GM23338 (cell line): ENCODE measurements at regions not wholly inside any gene's neighbourhood (a gene's known extent, or its start where the extent isn't known, plus 50 kb on each side); places are given as distances from the start of the nearest gene placed in this dataset.

ENCODE experiments used
- ATAC-seq: fragments of 200-7000 bp; cut with Tn5 transposase; 3 replicates; pipeline ENCODE4 v1.9.1; 2020
- DNase-seq: peaks from one replicate; pipeline ENCODE4 v3.0.0-alpha.2; 2015; ENCODE audit warnings: low spot score
- H2AFZ ChIP-seq: fragments of 200-600 bp; sonication (generic); 2 replicates; pipeline ENCODE4 v1.8.0; 2016; ENCODE audit warnings: antibody characterized with exemption, mild to moderate bottlenecking, moderate library complexity
- H3F3A ChIP-seq: fragments of 200-600 bp; sonication (generic); replicated peaks from 2 replicates; pipeline ENCODE4 v1.8.0; 2017; ENCODE audit warnings: antibody characterized with exemption, mixed run types, low read depth
- H3K27ac ChIP-seq: fragments of 200-600 bp; sonication (generic); 2 replicates; pipeline ENCODE4 v1.6.1; 2016; ENCODE audit warnings: low read depth
- H3K27me3 ChIP-seq: fragments of 200-600 bp; sonication (generic); 2 replicates; pipeline ENCODE4 v1.8.0; 2016; ENCODE audit warnings: mild to moderate bottlenecking, mixed run types, moderate library complexity; ENCODE audit not compliant: insufficient read depth
- H3K36me3 ChIP-seq: fragments of 200-600 bp; sonication (generic); 2 replicates; pipeline ENCODE4 v1.8.0; 2016; ENCODE audit warnings: mild to moderate bottlenecking; ENCODE audit not compliant: insufficient read depth
- H3K4me1 ChIP-seq: fragments of 200-600 bp; sonication (generic); 2 replicates; pipeline ENCODE4 v1.8.0; 2016; ENCODE audit warnings: mild to moderate bottlenecking, moderate library complexity; ENCODE audit not compliant: insufficient read depth
- H3K4me2 ChIP-seq: fragments of 200-600 bp; sonication (generic); 2 replicates; pipeline ENCODE4 v1.7.1; 2017; ENCODE audit warnings: mixed run types
- H3K4me3 ChIP-seq: fragments of 200-600 bp; sonication (generic); 2 replicates; pipeline ENCODE4 v1.6.1; 2016; ENCODE audit warnings: mixed run types
- H3K79me2 ChIP-seq: fragments of 200-600 bp; sonication (generic); replicated peaks from 2 replicates; pipeline ENCODE4 v1.8.0; 2017; ENCODE audit warnings: mild to moderate bottlenecking; ENCODE audit not compliant: insufficient read depth
- H3K9me2 ChIP-seq: fragments of 200-600 bp; sonication (generic); 2 replicates; pipeline ENCODE4 v1.8.0; 2017; ENCODE audit not compliant: insufficient read depth
- H4K20me1 ChIP-seq: fragments of 200-600 bp; sonication (generic); replicated peaks from 2 replicates; pipeline ENCODE4 v1.8.0; 2017; ENCODE audit warnings: mild to moderate bottlenecking; ENCODE audit not compliant: insufficient read depth
- H3K27ac Mint-ChIP-seq: 2 replicates; pipeline ENCODE4 v1.8.0; 2020; ENCODE audit warnings: inconsistent platforms, mild to moderate bottlenecking, moderate library complexity, mixed read lengths
- H3K27me3 Mint-ChIP-seq: 3 replicates; pipeline ENCODE4 v1.8.0; 2022; ENCODE audit warnings: low read depth, mild to moderate bottlenecking, moderate library complexity, mixed read lengths, inconsistent platforms; ENCODE audit not compliant: insufficient read depth, poor library complexity
- H3K36me3 Mint-ChIP-seq: 3 replicates; pipeline ENCODE4 v1.8.0; 2021; ENCODE audit warnings: low read depth, mild to moderate bottlenecking, inconsistent platforms, moderate library complexity, mixed read lengths
- H3K4me1 Mint-ChIP-seq: 3 replicates; pipeline ENCODE4 v1.8.0; 2020; ENCODE audit warnings: mild to moderate bottlenecking, inconsistent platforms, mixed read lengths
- H3K4me3 Mint-ChIP-seq: 3 replicates; pipeline ENCODE4 v1.8.0; 2021; ENCODE audit warnings: moderate library complexity, mild to moderate bottlenecking, inconsistent platforms, mixed read lengths
- H3K9me3 Mint-ChIP-seq: 3 replicates; pipeline ENCODE4 v1.8.0; 2020; ENCODE audit warnings: moderate library complexity, mild to moderate bottlenecking, inconsistent platforms, mixed read lengths
- CREB1 ChIP-seq: fragments of 250-450 bp; sonication (Bioruptor Pico); IDR thresholded peaks from 2 replicates; pipeline ENCODE4 v1.5.0; 2020; ENCODE audit warnings: low read depth, mild to moderate bottlenecking, moderate library complexity
- EZH2 ChIP-seq: fragments of 200-600 bp; sonication (generic); IDR thresholded peaks from one replicate; pipeline ENCODE4 v1.8.0; 2017; ENCODE audit warnings: antibody characterized with exemption, mild to moderate bottlenecking, low read depth; ENCODE audit not compliant: unreplicated experiment
- EZH2phosphoT487 ChIP-seq: fragments of 200-600 bp; sonication (generic); IDR thresholded peaks from one replicate; pipeline ENCODE4 v1.8.1; 2018; ENCODE audit warnings: antibody characterized with exemption; ENCODE audit not compliant: unreplicated experiment
- JUNB ChIP-seq: IDR thresholded peaks from one replicate; pipeline ENCODE4 v1.6.1; 2016; ENCODE audit warnings: antibody characterized with exemption; ENCODE audit not compliant: unreplicated experiment
- NANOG ChIP-seq: IDR thresholded peaks from 2 replicates; pipeline ENCODE4 v1.6.1; 2016; ENCODE audit warnings: antibody characterized with exemption, borderline replicate concordance
- POLR2AphosphoS5 ChIP-seq: IDR thresholded peaks from 2 replicates; pipeline ENCODE4 v1.6.1; 2016; ENCODE audit warnings: antibody characterized with exemption, low read depth
- STAT1 ChIP-seq: IDR thresholded peaks from one replicate; pipeline ENCODE4 v1.6.1; 2016; ENCODE audit warnings: antibody characterized with exemption; ENCODE audit not compliant: unreplicated experiment
- ZNF114 ChIP-seq: fragments of 250-450 bp; sonication (Bioruptor Pico); IDR thresholded peaks from 2 replicates; pipeline ENCODE4 v1.5.0; 2020; ENCODE audit warnings: mild to moderate bottlenecking, moderate library complexity
- ZNF331 ChIP-seq: fragments of 250-450 bp; sonication (Bioruptor Pico); IDR thresholded peaks from 2 replicates; pipeline ENCODE4 v1.5.0; 2020; ENCODE audit warnings: low read depth, mild to moderate bottlenecking, moderate library complexity
- ZNF462 ChIP-seq: fragments of 250-450 bp; sonication (Bioruptor Pico); IDR thresholded peaks from 2 replicates; pipeline ENCODE4 v1.5.0; 2020; ENCODE audit warnings: mild to moderate bottlenecking, moderate library complexity
- TF ChIP-seq, protein P1 (sequence below): IDR thresholded peaks from 2 replicates; pipeline ENCODE4 v1.6.1; 2016; ENCODE audit warnings: antibody characterized with exemption
- TF ChIP-seq, protein P2 (sequence below): IDR thresholded peaks from one replicate; pipeline ENCODE4 v1.6.1; 2018; ENCODE audit warnings: antibody characterized with exemption; ENCODE audit not compliant: unreplicated experiment

DNA sequence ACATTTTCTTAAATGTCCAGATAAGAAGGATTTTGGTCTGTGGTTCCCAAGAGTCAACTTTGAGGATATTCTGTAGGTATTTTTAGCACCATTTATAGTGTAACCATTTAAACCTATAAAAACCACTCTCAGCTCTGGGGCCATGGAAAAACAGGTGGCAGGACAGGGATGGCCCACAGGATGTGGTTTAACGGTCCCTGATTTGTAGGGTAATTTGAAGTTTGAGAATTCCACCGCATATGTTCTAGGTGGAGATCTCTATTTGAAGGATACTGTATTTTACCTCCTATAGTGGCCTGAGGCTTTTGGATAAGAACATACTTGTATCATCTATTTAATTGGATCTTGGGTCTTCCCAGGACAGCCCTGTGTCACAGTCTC, 62.4 kb upstream of the IGLL5 start (continued):
- TF ChIP-seq EZH2, result no peak
- no peak for TF ChIP-seq POLR2AphosphoS5
- TF ChIP-seq, protein P1, sequence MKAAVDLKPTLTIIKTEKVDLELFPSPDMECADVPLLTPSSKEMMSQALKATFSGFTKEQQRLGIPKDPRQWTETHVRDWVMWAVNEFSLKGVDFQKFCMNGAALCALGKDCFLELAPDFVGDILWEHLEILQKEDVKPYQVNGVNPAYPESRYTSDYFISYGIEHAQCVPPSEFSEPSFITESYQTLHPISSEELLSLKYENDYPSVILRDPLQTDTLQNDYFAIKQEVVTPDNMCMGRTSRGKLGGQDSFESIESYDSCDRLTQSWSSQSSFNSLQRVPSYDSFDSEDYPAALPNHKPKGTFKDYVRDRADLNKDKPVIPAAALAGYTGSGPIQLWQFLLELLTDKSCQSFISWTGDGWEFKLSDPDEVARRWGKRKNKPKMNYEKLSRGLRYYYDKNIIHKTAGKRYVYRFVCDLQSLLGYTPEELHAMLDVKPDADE, result no peak
- TF ChIP-seq EZH2phosphoT487, result no peak

DNA sequence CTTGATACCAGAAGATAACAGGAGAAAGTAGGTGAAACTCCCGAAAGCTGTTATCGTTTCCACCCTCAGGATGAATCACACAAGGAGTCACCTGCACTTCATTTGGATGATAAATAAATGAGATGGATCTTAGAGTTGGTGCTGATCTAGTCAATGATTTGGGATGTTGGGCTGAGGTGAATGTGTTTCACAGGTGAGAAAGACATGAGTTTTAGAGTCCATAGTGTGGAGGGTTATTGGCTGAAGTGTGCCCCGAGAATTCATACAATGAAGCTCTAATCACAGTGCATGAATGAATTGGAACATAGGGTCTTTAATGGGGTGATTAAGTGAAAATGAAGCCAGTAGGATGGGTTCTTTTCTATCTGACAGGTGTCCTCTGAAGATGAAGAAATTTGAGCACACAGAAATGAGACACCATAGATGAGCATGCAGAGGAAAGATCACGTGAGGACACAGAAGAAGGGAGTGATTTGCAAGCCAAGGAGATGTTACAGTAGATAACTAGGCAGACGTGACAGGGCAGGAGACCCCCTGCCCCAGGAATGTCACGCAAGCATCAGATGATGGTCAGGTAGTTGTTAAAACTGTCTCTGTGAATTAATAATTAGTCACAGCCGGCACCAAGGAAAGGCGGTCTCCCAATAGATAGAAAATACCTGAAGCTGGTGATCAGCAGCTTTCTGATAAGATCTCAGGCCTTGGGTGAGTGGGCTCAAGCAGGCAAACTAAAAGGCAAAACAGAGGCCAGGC, 60.3 kb upstream of the IGLL5 start:
- Mint-ChIP-seq H3K4me3 (no peak overlapping the region), H3K36me3 (no peaks in the 10 kb centered on the region), H3K27ac (no peak overlapping the region), H3K9me3 (peaks cover 7% of the 10 kb centered on the region), H3K4me1 (no peaks in the 10 kb centered on the region), H3K27me3 (peaks cover 20% of the 10 kb centered on the region)
- no peak overlapping the region for H3K4me3 ChIP-seq
- ATAC-seq (no peak), DNase-seq (no peak)
- H3F3A ChIP-seq, result no peaks in the 10 kb centered on the region
- H3K9me2 ChIP-seq, result no peaks in the 10 kb centered on the region
- H3K27ac ChIP-seq, result no peak overlapping the region
- no peak overlapping the region for H2AFZ ChIP-seq
- H4K20me1 ChIP-seq, result no peaks in the 10 kb centered on the region
- H3K4me1 ChIP-seq, result no peaks in the 10 kb centered on the region
- no peaks in the 10 kb centered on the region for H3K79me2 ChIP-seq
- H3K4me2 ChIP-seq, result no peak overlapping the region
- TF ChIP-seq STAT1 (no peak), ZNF114 (CRISPR knock-in tag) (no peak), EZH2phosphoT487 (no peak), ZNF462 (no peak), ZNF331 (CRISPR knock-in tag) (no peak), POLR2AphosphoS5 (no peak), JUNB (no peak), EZH2 (no peak), NANOG (no peak), CREB1 (no peak)
- TF ChIP-seq, protein P1, result no peak
- TF ChIP-seq, protein P2, sequence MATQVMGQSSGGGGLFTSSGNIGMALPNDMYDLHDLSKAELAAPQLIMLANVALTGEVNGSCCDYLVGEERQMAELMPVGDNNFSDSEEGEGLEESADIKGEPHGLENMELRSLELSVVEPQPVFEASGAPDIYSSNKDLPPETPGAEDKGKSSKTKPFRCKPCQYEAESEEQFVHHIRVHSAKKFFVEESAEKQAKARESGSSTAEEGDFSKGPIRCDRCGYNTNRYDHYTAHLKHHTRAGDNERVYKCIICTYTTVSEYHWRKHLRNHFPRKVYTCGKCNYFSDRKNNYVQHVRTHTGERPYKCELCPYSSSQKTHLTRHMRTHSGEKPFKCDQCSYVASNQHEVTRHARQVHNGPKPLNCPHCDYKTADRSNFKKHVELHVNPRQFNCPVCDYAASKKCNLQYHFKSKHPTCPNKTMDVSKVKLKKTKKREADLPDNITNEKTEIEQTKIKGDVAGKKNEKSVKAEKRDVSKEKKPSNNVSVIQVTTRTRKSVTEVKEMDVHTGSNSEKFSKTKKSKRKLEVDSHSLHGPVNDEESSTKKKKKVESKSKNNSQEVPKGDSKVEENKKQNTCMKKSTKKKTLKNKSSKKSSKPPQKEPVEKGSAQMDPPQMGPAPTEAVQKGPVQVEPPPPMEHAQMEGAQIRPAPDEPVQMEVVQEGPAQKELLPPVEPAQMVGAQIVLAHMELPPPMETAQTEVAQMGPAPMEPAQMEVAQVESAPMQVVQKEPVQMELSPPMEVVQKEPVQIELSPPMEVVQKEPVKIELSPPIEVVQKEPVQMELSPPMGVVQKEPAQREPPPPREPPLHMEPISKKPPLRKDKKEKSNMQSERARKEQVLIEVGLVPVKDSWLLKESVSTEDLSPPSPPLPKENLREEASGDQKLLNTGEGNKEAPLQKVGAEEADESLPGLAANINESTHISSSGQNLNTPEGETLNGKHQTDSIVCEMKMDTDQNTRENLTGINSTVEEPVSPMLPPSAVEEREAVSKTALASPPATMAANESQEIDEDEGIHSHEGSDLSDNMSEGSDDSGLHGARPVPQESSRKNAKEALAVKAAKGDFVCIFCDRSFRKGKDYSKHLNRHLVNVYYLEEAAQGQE, result no peak
- H3K36me3 ChIP-seq, result no peaks in the 10 kb centered on the region; the same call in 1 of the 2 replicates
- H3K27me3 ChIP-seq, result peaks cover 91% of the 10 kb centered on the region
